Pons (tissue), 1 donor: ENCODE measurements at regions not wholly inside any gene's neighbourhood (a gene's known extent, or its start where the extent isn't known, plus 50 kb on each side); places are given as distances from the start of the nearest gene placed in this dataset.

Experiments
- DNase-seq: peaks from one replicate; pipeline ENCODE4 v3.0.0-alpha.2; 2016; ENCODE audit warnings: low spot score

DNA sequence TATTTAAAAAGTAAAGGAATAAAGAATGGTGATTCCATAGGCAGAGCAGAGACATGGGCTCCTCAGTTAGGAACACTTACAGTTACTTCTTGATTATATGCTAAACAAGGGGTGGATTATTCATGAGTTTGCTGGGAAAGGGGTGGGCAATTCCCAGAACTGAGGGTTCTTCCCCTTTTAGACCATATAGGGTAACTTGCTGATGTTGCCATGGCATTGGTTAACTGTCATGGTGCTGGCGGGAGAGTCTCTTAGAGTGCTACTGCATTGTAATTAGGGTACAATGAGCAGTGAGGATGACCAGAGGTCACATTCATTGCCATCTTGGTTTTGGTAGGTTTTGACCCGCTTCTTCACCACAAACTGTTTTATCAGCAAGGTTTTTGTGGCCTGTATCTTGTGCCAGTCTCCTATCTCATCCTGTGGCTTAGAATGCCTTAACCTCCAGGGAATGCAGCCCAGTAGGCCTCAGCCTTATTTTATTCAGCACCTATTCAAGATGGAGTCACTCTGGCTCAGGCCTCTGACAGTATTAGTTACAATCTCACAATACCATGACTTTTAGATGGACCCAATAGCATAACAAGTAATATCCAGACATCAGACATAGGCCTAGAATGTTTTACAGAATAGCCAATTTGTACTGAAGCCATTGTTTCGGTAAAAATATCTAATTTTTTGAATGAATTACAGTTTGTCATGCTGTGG lies 106.8 kb downstream of the ZBTB18 start:
- no peak for DNase-seq

- DNase-seq = no peak
Measured at GRCh38 chr1:244159646-244160045, 108.6 kb downstream of the ZBTB18 start.

GRCh38 chr1:244160455-244161235 lies 109.6 kb downstream of the ZBTB18 start:
- DNase-seq = peak; percentile 38

DNA sequence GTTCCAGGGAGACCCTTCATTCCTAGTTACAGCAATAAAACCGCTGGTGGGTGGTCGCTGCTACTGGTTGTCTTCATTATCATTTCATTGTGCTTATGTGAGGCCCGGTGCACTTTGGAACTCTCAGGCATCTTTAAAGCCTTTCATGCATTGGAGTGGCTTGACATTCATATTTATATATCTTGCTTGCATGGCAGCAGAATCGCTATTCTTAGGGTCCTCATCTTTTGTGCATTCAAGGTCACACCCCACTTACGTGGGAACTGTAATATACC lies 110.1 kb downstream of the ZBTB18 start:
- no peak for DNase-seq

- DNase-seq = no peak
Measured at GRCh38 chr1:244162786-244163530, 111.9 kb downstream of the ZBTB18 start.

GRCh38 chr1:244163861-244164510 lies 112.9 kb downstream of the ZBTB18 start:
- no peak for DNase-seq

DNA sequence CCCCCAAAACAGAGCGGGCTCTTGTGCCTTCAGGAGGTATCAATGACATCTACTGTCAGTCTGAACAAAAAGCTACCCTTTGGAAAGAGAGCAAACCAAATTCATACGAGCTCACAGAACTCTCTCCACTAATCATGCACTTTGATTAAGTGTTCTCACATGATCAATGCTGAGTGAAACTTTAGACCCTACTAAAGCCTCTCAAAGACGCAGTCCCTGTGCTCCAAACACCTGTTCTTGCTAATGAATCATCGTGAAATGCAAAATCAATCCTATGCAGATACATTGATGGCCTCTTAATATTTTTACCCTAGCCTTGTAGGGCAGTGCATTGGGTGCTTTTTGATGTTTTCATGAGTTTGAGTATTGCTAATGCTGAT lies 113.4 kb downstream of the ZBTB18 start:
- DNase-seq = no peak

DNA sequence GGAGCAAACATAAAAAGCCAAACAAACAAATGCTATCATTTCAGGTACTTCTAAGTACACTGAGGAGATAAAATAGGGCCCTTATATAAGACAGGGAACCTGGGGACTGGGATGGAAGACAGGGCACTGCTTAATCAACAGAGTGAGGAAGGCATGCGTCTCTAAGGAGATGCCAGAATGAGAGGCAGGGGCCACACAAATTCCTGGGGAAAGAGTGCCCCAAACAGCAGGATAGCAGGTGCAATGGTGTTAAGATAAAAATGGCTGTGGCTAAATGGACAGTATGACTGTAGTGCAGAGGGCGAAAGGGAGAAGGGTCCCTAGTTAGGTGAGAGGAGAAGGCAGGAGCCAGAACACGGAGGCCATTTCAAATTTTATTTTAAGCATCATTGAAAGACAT lies 113.9 kb downstream of the ZBTB18 start:
- no peak for DNase-seq

DNA sequence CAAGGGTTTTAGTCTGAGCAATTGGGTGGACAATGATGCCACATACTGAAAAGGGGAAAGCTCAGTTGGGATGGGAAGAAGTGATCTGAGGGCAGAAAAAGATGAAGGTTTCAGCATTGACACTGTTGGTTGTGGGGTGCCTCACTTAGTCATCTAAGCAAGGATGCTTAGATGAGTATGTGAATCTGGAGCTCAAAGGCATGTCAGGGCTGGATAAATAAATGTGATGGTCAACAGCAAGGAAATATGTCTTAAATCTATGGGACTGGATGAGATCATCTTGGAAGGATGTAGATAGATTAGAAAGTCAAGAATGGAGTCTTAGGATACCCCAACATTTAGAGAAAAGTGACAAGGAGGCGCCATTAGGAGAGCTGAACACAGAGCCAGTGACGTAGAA lies 114.6 kb downstream of the ZBTB18 start:
- DNase-seq = no peak

GRCh38 chr1:244171241-244171985 lies 120.3 kb downstream of the ZBTB18 start:
- DNase-seq = peak; percentile 45

DNA sequence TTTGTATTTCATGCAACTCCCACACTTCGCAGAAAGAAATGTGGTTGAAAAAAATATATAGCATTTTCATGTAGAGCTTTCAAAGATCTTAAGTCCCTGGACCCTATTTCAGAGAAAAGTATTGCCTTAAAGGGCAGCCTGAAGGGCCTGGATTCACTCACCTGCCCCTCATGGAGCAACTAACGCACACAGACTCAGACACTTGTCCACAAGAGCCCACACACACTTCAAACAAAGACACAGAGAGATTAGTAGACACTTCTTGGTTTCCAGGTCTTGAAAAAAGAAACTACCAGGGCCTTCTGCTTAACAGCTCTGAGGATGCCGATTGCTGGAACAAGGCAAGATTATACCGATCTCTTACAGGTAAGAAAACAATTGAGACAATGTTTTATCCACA lies 122.2 kb downstream of the ZBTB18 start:
- DNase-seq = no peak

- no peak for DNase-seq
Measured at GRCh38 chr1:244173769-244174168, 122.7 kb downstream of the ZBTB18 start.

DNA sequence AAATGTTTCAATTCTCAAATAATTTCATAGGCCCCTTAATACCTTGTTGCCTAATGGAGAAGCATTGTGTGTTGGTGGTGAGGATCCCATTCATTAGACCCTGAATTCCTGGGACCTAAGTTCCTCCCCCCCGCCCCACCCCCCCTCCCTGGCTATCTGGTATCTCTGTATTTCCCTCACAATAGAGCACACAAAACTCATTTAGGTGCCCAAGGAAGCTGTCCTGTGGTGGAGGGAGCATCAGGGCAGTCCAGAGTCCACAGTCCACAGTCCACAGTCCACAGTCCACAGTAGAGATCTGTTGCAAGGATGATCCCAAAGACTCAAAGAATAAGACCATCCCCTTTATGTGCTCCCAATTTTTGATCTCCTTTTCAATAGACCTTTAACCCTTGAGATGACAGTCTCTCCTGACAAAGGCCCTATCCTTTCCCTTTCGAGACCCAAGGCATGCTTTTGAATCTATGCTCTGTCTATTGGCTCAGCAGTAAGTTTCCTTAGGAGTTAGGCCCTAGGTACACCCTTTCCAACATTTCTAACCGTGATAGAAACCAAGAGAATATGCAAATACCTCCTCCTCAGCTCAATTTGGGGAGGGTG lies 123.9 kb downstream of the ZBTB18 start:
- no peak for DNase-seq

- DNase-seq = no peak
Measured at GRCh38 chr1:244176201-244176600, 125.1 kb downstream of the ZBTB18 start.

DNA sequence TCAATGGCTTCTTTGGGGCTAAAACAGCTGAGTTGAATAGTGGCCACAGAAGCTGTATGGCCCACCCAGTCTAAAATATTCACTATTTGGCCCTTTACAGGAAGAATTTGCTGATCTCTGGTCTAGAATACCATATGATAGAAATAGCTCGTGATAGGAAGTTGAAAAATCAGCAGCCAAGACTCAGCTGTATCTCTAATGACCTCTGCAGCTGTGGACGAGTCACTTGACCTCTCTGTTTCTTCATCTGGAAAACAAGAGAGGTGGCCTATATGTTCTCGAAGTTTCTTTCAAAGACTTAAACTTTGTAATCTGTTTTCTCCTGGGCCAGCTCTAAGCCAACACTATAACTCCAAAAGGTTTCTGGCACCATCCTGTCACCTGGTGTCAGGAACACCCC lies 129.2 kb downstream of the ZBTB18 start:
- no peak for DNase-seq

DNA sequence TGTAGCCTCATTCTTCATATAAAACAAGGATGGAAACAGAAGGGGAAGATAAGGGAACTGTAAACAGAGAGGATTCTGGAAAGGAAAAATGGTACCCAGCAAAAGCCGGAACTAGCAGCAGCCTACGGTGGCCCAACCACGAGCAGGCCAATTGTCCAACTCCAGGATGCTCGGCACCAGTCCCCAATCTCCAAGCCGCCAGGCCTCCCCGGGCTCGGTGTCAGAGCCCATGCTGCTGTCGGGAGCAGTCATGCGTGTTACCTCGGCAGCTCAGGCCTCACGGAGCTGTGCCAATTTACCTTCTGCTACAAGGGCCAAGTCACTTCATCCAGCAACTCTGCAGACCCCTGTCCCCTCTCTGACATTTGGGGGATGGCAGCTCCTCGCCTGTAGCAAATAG lies 130.8 kb downstream of the ZBTB18 start:
- no peak for DNase-seq

GRCh38 chr1:244183037-244183436 lies 132.0 kb downstream of the ZBTB18 start:
- DNase-seq = no peak

GRCh38 chr1:244186372-244186771 lies 135.3 kb downstream of the ZBTB18 start:
- DNase-seq = no peak

GRCh38 chr1:244187310-244187709 lies 136.2 kb downstream of the ZBTB18 start:
- peak; percentile 34 for DNase-seq

- no peak for DNase-seq
Measured at GRCh38 chr1:244191581-244191980, 140.5 kb downstream of the ZBTB18 start.

DNA sequence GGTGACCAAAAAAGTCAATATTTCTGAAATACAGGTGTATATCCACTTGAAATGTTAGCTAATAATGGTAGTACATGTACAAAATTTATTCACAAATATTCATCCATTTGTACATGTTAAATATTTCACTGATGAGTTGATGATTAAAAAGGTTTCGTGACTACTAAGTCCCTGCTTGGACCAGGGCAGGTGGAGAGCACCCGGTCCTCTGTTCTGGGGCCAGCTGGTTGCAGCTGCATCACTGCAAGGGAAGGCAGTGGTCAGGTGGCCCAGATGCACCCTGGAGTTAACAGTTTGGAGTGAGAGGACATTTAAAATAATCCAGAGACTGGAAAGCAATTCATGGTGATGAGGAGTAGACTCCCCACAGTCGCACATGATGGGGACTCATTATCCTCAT lies 141.2 kb downstream of the ZBTB18 start:
- no peak for DNase-seq
